HFFc6 (cell line): ENCODE measurements at regions not wholly inside any gene's neighbourhood (a gene's known extent, or its start where the extent isn't known, plus 50 kb on each side); places are given as distances from the start of the nearest gene placed in this dataset.

Experiments
- DNase-seq: peaks from one replicate; pipeline ENCODE4 v3.0.0-alpha.2; 2018
- H3K27ac Mint-ChIP-seq: 2 replicates; pipeline ENCODE4 v1.8.0; 2020; ENCODE audit warnings: mild to moderate bottlenecking, mixed read lengths
- H3K27me3 Mint-ChIP-seq: 2 replicates; pipeline ENCODE4 v1.8.0; 2021; ENCODE audit warnings: mild to moderate bottlenecking, moderate library complexity, mixed read lengths; ENCODE audit not compliant: insufficient read depth
- H3K36me3 Mint-ChIP-seq: 2 replicates; pipeline ENCODE4 v1.8.0; 2021; ENCODE audit warnings: low read depth, mixed read lengths
- H3K4me1 Mint-ChIP-seq: 2 replicates; pipeline ENCODE4 v1.8.0; 2020; ENCODE audit warnings: low read depth, mixed read lengths
- H3K4me3 Mint-ChIP-seq: 2 replicates; pipeline ENCODE4 v1.8.0; 2020; ENCODE audit warnings: mild to moderate bottlenecking, moderate library complexity, mixed read lengths
- H3K9me3 Mint-ChIP-seq: 2 replicates; pipeline ENCODE4 v1.8.0; 2020; ENCODE audit warnings: mild to moderate bottlenecking, mixed read lengths
- CTCF ChIP-seq: fragments of 200-600 bp; sonication (generic); IDR thresholded peaks from 2 replicates; pipeline ENCODE4 v1.5.0; 2021; ENCODE audit warnings: antibody characterized with exemption, mild to moderate bottlenecking

GRCh38 chr7:51982653-51983052 lies 666.0 kb upstream of the COBL start:
- DNase-seq: no peak
- Mint-ChIP-seq H3K4me3 (no peak overlapping the region), H3K27me3 (no peaks in the 10 kb centered on the region; the same call in 1 of the 2 replicates), H3K9me3 (peaks cover 38% of the 10 kb centered on the region), H3K4me1 (no peaks in the 10 kb centered on the region), H3K27ac (no peak overlapping the region), H3K36me3 (0 out of 2 replicates have a peak, but pooled peaks cover 6% of the 10 kb centered on the region)
- no peak for TF ChIP-seq CTCF

DNA sequence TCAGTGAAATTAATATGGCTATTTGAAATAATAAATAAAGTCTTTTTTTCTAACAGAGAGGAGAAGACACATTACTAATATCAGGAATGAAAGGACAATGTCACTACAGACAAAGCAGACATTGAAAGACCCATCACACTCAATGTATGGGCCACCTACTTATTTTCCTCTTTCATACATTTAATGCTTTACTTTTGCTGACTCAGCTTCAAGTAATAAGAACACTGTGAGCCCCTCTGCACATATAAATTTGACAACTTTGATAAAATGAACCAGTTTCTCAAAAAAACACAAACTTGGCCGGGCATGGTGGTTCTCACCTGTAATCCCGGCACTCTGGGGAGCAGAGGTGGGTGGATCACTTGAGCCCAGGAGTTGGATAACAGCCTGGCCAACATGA lies 664.2 kb upstream of the COBL start:
- Mint-ChIP-seq H3K4me3 (no peak overlapping the region), H3K36me3 (no peaks in the 10 kb centered on the region), H3K9me3 (peaks cover 28% of the 10 kb centered on the region), H3K27me3 (no peaks in the 10 kb centered on the region; the same call in 1 of the 2 replicates), H3K27ac (no peak overlapping the region), H3K4me1 (no peaks in the 10 kb centered on the region)
- TF ChIP-seq CTCF: no peak
- no peak for DNase-seq

DNA sequence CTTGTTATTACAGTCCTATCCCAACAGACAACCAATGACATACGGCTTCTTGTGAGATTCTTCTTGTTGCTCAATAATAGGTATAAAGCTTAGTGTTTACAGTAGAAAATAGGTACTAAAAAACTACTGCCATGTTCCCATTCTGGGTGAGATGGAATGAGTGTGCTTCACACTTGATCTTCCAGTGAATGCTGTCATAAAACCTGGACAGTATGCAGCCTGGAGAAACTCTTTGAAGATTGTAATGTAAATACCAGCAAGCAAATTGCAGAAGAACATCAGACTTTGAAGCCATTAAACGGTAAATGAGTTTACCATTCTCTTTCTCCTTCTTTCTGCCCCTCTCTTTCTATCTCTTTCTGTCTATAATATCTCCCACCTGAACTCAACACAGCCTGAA lies 663.7 kb upstream of the COBL start:
- Mint-ChIP-seq H3K9me3 (peaks cover 26% of the 10 kb centered on the region), H3K36me3 (no peaks in the 10 kb centered on the region), H3K27me3 (no peaks in the 10 kb centered on the region; the same call in 1 of the 2 replicates), H3K27ac (no peak overlapping the region), H3K4me1 (no peaks in the 10 kb centered on the region), H3K4me3 (no peak overlapping the region)
- no peak for TF ChIP-seq CTCF
- DNase-seq: no peak

DNA sequence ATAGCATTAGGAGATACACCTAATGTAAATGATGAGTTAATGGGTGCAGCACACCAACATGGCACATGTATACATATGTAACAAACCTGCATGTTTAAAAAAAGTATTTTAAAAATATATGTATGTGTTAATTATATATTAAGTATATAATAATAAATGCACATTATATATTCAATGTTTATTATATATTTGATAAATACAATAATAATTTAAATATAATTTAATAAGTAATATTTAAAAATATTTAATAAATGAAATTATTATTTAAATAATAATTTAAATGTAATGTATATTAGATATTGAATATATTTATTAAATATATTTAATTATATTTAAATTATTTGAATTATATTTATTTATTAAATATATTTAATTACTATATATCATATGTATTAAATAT lies 661.3 kb upstream of the COBL start:
- no peaks in the 10 kb centered on the region for H3K4me1 Mint-ChIP-seq
- H3K27ac Mint-ChIP-seq: no peak overlapping the region
- H3K36me3 Mint-ChIP-seq: no peaks in the 10 kb centered on the region
- no peak overlapping the region for H3K4me3 Mint-ChIP-seq
- peaks cover 23% of the 10 kb centered on the region for H3K9me3 Mint-ChIP-seq
- no peak for TF ChIP-seq CTCF
- DNase-seq: no peak
- no peaks in the 10 kb centered on the region; the same call in 1 of the 2 replicates for H3K27me3 Mint-ChIP-seq

DNA sequence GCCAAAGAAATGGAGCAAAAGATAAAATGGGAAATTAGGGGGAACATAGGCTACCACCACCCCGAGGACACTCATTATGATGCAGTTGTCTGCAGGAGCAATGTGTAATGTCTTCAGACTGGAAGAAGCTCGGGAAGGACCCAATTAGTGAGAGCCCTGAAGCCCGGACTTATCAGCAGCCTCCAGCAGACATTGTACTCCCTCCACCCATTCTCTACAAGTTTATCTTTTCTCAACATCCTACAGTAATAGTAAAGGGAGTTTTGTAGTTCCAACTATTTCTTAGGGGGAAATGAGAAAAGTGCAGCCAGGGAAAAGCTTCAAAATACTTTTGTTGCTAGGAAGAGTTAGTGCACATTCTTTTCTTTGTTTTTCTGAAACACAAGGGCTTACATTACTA lies 657.3 kb upstream of the COBL start:
- Mint-ChIP-seq H3K4me1 (no peaks in the 10 kb centered on the region), H3K27me3 (no peaks in the 10 kb centered on the region; the same call in none of the 2 replicates), H3K4me3 (no peak overlapping the region), H3K36me3 (no peaks in the 10 kb centered on the region), H3K27ac (no peak overlapping the region), H3K9me3 (peaks cover 41% of the 10 kb centered on the region)
- no peak for DNase-seq
- TF ChIP-seq CTCF: no peak

GRCh38 chr7:51973071-51973470 lies 656.5 kb upstream of the COBL start:
- Mint-ChIP-seq H3K9me3 (peaks cover 39% of the 10 kb centered on the region), H3K36me3 (no peaks in the 10 kb centered on the region), H3K4me1 (no peaks in the 10 kb centered on the region), H3K4me3 (no peak overlapping the region), H3K27me3 (no peaks in the 10 kb centered on the region; the same call in 1 of the 2 replicates), H3K27ac (no peak overlapping the region)
- DNase-seq: no peak
- TF ChIP-seq CTCF: no peak
